K562 (cell line): ENCODE measurements at regions not wholly inside any gene's neighbourhood (a gene's known extent, or its start where the extent isn't known, plus 50 kb on each side); places are given as distances from the start of the nearest gene placed in this dataset.

Experiments
- NR2C2 ChIP-seq, 2 experiments: fragments of 200-800 bp in 1 of 2; sonication (Bioruptor generic) in 1 of 2; sonication (generic) in 1 of 2; formaldehyde crosslinking in 1 of 2; IDR thresholded peaks; 2 replicates each; pipeline versions ENCODE4 v1.6.1 to v1.8.0; 2016 to 2022; ENCODE audit warnings: mild to moderate bottlenecking in 1 of 2, missing compliant biosample characterization in 1 of 2, missing genetic modification characterization in 1 of 2, missing genetic modification reagents in 1 of 2
- TCF3 ChIP-seq: sonication (generic); formaldehyde crosslinking; IDR thresholded peaks from 2 replicates; pipeline ENCODE4 v1.4.0; 2020; ENCODE audit warnings: mild to moderate bottlenecking, missing genetic modification reagents
- ZC3H8 ChIP-seq: fragments of 450-650 bp; IDR thresholded peaks from 2 replicates; pipeline ENCODE4 v1.6.1; 2017
- TF ChIP-seq, protein P1 (sequence below): sonication (generic); formaldehyde crosslinking; IDR thresholded peaks from 2 replicates; pipeline ENCODE4 v1.9.0; 2022; ENCODE audit warnings: mild to moderate bottlenecking, missing genetic modification reagents
- TF ChIP-seq, protein P2 (sequence below), 3 experiments: fragments of 200-800 bp in 1 of 3; fragments of 250-450 bp in 1 of 3; fragments of 450-650 bp in 1 of 3; sonication (Bioruptor Pico) in 1 of 3; sonication (Bioruptor generic) in 1 of 3; formaldehyde crosslinking in 1 of 3; IDR thresholded peaks; 2 replicates each; pipeline versions ENCODE4 v1.6.1 to v1.8.0; 2016 to 2022; ENCODE audit warnings: mild to moderate bottlenecking in 2 of 3, missing genetic modification characterization in 2 of 3, missing compliant biosample characterization in 1 of 3, moderate library complexity in 1 of 3

DNA sequence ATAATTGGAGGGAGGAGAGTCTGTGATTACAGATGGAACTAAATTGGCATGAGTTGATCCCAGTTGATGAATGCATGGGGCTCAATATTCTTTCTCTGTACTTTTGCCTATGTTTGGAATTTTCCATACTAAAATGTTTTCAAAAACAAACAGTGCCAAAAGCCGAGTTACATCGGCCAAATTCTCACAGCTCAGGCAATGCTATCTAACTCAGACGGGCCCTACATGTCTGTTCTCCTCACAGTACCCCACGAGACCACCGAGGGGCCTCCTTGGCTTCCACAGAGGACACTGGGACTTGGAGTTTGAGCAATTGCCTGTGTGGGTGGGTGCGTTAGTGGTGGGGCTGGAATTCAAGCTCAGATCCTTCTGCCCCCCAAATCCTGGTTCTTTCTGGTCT lies 413.2 kb downstream of the CDH26 start:
- TF ChIP-seq, protein P1, sequence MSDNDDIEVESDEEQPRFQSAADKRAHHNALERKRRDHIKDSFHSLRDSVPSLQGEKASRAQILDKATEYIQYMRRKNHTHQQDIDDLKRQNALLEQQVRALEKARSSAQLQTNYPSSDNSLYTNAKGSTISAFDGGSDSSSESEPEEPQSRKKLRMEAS (CRISPR knock-in tag): no peak
- TF ChIP-seq ZC3H8 (no peak), NR2C2 (CRISPR knock-in tag; IDR thresholded peaks at IDR 0.05) (no peak), NR2C2 (tag; IDR thresholded peaks at IDR 0.05) (no peak), TCF3 (CRISPR knock-in tag) (no peak)
- TF ChIP-seq, protein P2, sequence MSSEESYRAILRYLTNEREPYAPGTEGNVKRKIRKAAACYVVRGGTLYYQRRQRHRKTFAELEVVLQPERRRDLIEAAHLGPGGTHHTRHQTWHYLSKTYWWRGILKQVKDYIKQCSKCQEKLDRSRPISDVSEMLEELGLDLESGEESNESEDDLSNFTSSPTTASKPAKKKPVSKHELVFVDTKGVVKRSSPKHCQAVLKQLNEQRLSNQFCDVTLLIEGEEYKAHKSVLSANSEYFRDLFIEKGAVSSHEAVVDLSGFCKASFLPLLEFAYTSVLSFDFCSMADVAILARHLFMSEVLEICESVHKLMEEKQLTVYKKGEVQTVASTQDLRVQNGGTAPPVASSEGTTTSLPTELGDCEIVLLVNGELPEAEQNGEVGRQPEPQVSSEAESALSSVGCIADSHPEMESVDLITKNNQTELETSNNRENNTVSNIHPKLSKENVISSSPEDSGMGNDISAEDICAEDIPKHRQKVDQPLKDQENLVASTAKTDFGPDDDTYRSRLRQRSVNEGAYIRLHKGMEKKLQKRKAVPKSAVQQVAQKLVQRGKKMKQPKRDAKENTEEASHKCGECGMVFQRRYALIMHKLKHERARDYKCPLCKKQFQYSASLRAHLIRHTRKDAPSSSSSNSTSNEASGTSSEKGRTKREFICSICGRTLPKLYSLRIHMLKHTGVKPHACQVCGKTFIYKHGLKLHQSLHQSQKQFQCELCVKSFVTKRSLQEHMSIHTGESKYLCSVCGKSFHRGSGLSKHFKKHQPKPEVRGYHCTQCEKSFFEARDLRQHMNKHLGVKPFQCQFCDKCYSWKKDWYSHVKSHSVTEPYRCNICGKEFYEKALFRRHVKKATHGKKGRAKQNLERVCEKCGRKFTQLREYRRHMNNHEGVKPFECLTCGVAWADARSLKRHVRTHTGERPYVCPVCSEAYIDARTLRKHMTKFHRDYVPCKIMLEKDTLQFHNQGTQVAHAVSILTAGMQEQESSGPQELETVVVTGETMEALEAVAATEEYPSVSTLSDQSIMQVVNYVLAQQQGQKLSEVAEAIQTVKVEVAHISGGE (CRISPR knock-in tag; IDR thresholded peaks at IDR 0.05): no peak
